A549 (cell line): ENCODE measurements at regions not wholly inside any gene's neighbourhood (a gene's known extent, or its start where the extent isn't known, plus 50 kb on each side); places are given as distances from the start of the nearest gene placed in this dataset.

Experiments used
- CBX8 ChIP-seq: fragments of 200-600 bp; sonication (generic); IDR thresholded peaks from 2 replicates; pipeline ENCODE4 v1.6.1; 2016
- HMGXB4 ChIP-seq: fragments of 250-450 bp; sonication (Bioruptor Pico); IDR thresholded peaks from 2 replicates; pipeline ENCODE4 v1.5.0; 2021; ENCODE audit warnings: mild to moderate bottlenecking, moderate library complexity, borderline replicate concordance
- KDM1A ChIP-seq: fragments of 200-600 bp; sonication (generic); IDR thresholded peaks from 2 replicates; pipeline ENCODE4 v1.6.1; 2016; ENCODE audit warnings: low read depth, mild to moderate bottlenecking
- SMC3 ChIP-seq: fragments of >200 bp; sonication (Bioruptor Twin); formaldehyde crosslinking; IDR thresholded peaks from 3 replicates; pipeline ENCODE4 v1.6.1; 2018; ENCODE audit warnings: inconsistent platforms

GRCh38 chr5:124645396-124645795 lies 101.0 kb downstream of the ZNF608 start:
- TF ChIP-seq SMC3 (no peak), KDM1A (no peak), HMGXB4 (CRISPR knock-in tag) (no peak), CBX8 (no peak)
